ENCODE measurements at regions not wholly inside any gene's neighbourhood (a gene's known extent, or its start where the extent isn't known, plus 50 kb on each side); places are given as distances from the start of the nearest gene placed in this dataset.

DNA sequence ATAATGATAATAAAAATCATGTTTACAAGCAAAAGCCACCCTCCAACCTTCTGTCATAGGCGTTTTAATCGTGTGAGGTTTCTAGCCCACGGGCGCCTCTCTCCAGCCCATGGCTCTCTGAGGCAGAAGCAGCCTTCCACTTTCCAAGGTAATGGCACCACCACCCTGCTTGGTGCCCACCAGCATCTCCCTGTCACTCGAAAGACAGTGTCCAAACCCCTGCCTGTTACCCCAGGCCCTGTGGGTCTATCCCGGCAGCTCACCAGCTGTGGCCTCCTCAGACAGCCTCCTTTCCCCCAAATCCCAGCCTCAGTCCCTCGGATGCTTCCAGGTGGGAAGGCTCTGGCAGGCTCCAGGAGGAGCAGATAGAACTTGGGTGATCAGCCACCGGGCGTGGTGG lies 123.8 kb upstream of the LPCAT1 start:
- no peak for TF ChIP-seq CTCF (conservative IDR thresholded peaks at IDR 0.05; ENCODE audit: low read length)
- TF ChIP-seq EZH2phosphoT487 (IDR thresholded peaks at IDR 0.05; ENCODE audit: borderline replicate concordance), result no peak
